Peyer's patch (tissue), 4 donors: ENCODE measurements at regions not wholly inside any gene's neighbourhood (a gene's known extent, or its start where the extent isn't known, plus 50 kb on each side); places are given as distances from the start of the nearest gene placed in this dataset.
"Not testable (repeated sequence)": the region's sequence is repeated elsewhere in the genome, so short reads cannot be mapped to it uniquely, and the experiment has no call there.

Experiments used
- POLR2A ChIP-seq, 2 donors: fragments of 450-650 bp; IDR thresholded peaks; one replicate each; pipeline ENCODE4 v1.5.1; 2017; ENCODE audit warnings: antibody characterized with exemption in 2 of 2, mild to moderate bottlenecking in 2 of 2, moderate library complexity in 2 of 2
- TF ChIP-seq, protein P1 (sequence below), 6 experiments: fragments of 450-650 bp in 4 of 6; fragments of 200-600 bp in 2 of 6; sonication (generic) in 1 of 6; IDR thresholded peaks; one replicate each; pipeline ENCODE4 v1.5.1; 2017 to 2019; ENCODE audit warnings: antibody characterized with exemption in 6 of 6, mild to moderate bottlenecking in 3 of 6, moderate library complexity in 1 of 6

- TF ChIP-seq, protein P1, sequence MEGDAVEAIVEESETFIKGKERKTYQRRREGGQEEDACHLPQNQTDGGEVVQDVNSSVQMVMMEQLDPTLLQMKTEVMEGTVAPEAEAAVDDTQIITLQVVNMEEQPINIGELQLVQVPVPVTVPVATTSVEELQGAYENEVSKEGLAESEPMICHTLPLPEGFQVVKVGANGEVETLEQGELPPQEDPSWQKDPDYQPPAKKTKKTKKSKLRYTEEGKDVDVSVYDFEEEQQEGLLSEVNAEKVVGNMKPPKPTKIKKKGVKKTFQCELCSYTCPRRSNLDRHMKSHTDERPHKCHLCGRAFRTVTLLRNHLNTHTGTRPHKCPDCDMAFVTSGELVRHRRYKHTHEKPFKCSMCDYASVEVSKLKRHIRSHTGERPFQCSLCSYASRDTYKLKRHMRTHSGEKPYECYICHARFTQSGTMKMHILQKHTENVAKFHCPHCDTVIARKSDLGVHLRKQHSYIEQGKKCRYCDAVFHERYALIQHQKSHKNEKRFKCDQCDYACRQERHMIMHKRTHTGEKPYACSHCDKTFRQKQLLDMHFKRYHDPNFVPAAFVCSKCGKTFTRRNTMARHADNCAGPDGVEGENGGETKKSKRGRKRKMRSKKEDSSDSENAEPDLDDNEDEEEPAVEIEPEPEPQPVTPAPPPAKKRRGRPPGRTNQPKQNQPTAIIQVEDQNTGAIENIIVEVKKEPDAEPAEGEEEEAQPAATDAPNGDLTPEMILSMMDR (IDR thresholded peaks at IDR 0.05), result not testable (repeated sequence)
- not testable (repeated sequence) for TF ChIP-seq POLR2A (IDR thresholded peaks at IDR 0.05)
Measured at GRCh38 chr3:72030296-72030695, 245.3 kb upstream of the PROK2 start.
